Prostate gland (tissue), 2 donors: ENCODE measurements at regions not wholly inside any gene's neighbourhood (a gene's known extent, or its start where the extent isn't known, plus 50 kb on each side); places are given as distances from the start of the nearest gene placed in this dataset.

Experiments used
- CTCF ChIP-seq, 4 experiments: fragments of 200-600 bp in 2 of 4; fragments of 450-650 bp in 2 of 4; sonication (generic) in 2 of 4; IDR thresholded peaks; 1 replicate in 3 of 4; 2 replicates in 1 of 4; pipeline ENCODE4 v1.5.1; 2016 to 2019; ENCODE audit warnings: antibody characterized with exemption in 4 of 4, mild to moderate bottlenecking in 2 of 4, moderate library complexity in 2 of 4
- POLR2A ChIP-seq: fragments of 450-650 bp; IDR thresholded peaks from one replicate; pipeline ENCODE4 v1.6.1; 2016; ENCODE audit warnings: antibody characterized with exemption, mild to moderate bottlenecking

DNA sequence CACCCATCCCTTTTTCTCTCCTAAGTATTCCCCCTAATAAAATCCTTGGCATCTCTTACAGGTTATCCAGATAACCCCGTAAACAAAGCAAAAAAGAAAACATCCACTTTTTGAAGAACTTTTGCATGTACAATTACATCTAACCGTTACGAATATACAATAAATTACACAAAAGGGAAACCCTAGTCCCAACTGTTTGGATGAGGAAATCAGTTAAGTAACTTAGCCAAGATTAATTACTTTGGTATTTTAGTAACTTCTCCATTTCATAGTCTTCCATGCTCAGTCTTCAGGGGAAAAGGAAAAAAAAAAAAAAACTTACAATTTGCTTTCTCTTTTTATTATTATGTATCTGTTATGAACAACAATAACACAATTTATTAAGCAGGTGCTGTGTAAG, 212.9 kb downstream of the ACTL7B start:
- TF ChIP-seq CTCF (IDR thresholded peaks at IDR 0.05) (no peak), POLR2A (no peak)
